ENCODE measurements at regions not wholly inside any gene's neighbourhood (a gene's known extent, or its start where the extent isn't known, plus 50 kb on each side); places are given as distances from the start of the nearest gene placed in this dataset.
"Not testable (repeated sequence)": the region's sequence is repeated elsewhere in the genome, so short reads cannot be mapped to it uniquely, and the experiment has no call there.

GRCh38 chr14:89473569-89473968 is 56.5 kb upstream of the FOXN3 start:
- no peak overlapping the region for H3K4me3 Mint-ChIP-seq (ENCODE audit: low read depth)
- H3K27me3 Mint-ChIP-seq (ENCODE audit: low read depth): no peaks in the 10 kb centered on the region
- H3K4me1 Mint-ChIP-seq (ENCODE audit: low read depth): peaks cover 14% of the 10 kb centered on the region
- no peak overlapping the region for H3K27ac Mint-ChIP-seq
- no peak for DNase-seq (ENCODE audit: low spot score)
- no peaks in the 10 kb centered on the region for H3K9me3 Mint-ChIP-seq
- H3K36me3 Mint-ChIP-seq (ENCODE audit: low read depth): peaks cover 38% of the 10 kb centered on the region
- intact Hi-C loops (cut with micrococcal nuclease): no loop called here

- no peak for DNase-seq (ENCODE audit: low spot score)
- intact Hi-C loops (cut with micrococcal nuclease): no loop called here
- Mint-ChIP-seq H3K27ac (no peak overlapping the region), H3K4me3 (ENCODE audit: low read depth) (no peak overlapping the region), H3K36me3 (ENCODE audit: low read depth) (peaks cover 47% of the 10 kb centered on the region), H3K27me3 (ENCODE audit: low read depth) (no peaks in the 10 kb centered on the region), H3K4me1 (ENCODE audit: low read depth) (peaks cover 17% of the 10 kb centered on the region), H3K9me3 (peaks cover 5% of the 10 kb centered on the region)
Measured at GRCh38 chr14:89470401-89470800, 53.4 kb upstream of the FOXN3 start.

DNA sequence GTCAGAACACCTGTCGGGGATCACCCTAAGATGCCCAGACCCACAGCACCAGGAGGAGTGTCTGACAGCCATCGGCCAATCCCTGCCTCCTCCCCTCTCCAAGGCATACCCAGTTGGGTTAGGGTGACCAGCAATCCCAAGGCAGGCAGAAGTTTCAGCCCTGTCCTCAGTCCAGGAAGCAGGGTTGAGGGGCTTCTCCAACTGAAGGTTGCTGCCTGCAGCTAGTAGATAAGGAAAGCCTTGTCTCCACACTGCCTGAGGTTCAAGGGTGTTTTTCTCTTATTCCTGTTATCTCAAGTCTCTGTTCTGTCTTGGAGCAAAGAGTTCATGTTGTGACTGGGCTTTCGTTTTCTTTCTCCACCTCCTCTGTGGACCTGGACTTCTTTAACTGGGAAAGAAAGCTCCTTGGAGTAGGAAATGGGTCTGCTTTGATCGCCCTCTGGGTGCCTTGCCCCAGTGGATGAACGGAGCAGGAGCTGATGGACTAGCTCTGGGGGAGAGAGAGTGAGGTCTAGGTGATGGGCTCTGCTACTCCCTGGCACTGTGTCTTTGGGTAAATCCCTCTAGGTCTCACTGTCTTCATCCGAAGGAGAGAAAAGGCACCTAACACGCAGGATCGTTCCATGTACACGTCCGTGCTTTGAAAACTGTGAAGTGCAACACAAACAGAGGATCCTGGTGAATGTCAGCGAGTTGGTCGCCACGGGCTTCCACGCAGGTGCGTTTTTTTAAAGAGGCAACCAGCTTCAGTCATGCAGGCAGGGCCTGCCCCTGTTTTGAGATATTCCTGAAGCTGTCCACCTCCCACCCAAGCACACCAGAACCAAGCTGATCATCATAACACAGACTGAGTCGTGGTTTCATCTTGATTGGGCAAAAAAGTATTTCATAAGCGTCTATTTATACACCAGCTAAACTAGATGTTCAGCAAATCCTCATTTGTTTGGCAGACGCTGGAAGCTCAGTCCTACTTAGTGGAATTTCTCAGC is 52.5 kb upstream of the FOXN3 start:
- Mint-ChIP-seq H3K4me3 (ENCODE audit: low read depth) (no peak overlapping the region), H3K27me3 (ENCODE audit: low read depth) (no peaks in the 10 kb centered on the region), H3K9me3 (peaks cover 5% of the 10 kb centered on the region), H3K27ac (no peak overlapping the region), H3K4me1 (ENCODE audit: low read depth) (peaks cover 17% of the 10 kb centered on the region), H3K36me3 (ENCODE audit: low read depth) (peaks cover 54% of the 10 kb centered on the region)
- DNase-seq (ENCODE audit: low spot score): no peak
- intact Hi-C loops (cut with micrococcal nuclease): no loop called here

- DNase-seq (ENCODE audit: low spot score): no peak
- no peak overlapping the region for H3K4me3 Mint-ChIP-seq (ENCODE audit: low read depth)
- H3K9me3 Mint-ChIP-seq: peaks cover 5% of the 10 kb centered on the region
- no peak overlapping the region for H3K27ac Mint-ChIP-seq
- no peaks in the 10 kb centered on the region for H3K27me3 Mint-ChIP-seq (ENCODE audit: low read depth)
- intact Hi-C loops (cut with micrococcal nuclease): no loop called here
- peaks cover 49% of the 10 kb centered on the region for H3K36me3 Mint-ChIP-seq (ENCODE audit: low read depth)
- H3K4me1 Mint-ChIP-seq (ENCODE audit: low read depth): peaks cover 17% of the 10 kb centered on the region
Measured at GRCh38 chr14:89468566-89468965, 51.5 kb upstream of the FOXN3 start.

DNA sequence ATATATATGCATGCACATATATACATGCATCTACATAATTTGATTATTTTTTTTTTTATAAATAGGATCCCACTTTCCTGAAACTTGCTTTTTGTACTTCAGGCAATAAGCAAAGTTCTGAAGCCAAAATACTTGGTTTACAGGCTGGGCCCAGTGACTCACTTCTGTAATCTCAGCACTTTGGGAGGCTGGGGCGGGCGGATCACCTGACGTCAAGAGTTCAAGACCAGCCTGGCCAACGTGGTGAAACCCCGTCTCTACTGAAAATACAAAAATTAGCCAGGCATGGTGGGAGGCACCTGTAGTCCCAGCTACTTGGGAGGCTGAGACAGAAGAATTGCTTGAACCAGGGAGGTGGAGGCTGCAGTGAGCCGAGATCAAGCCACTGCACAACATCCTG is 51.0 kb upstream of the FOXN3 start:
- H3K27me3 Mint-ChIP-seq (ENCODE audit: low read depth); H3K4me3 Mint-ChIP-seq (ENCODE audit: low read depth); H3K9me3 Mint-ChIP-seq; intact Hi-C loops (cut with micrococcal nuclease); DNase-seq (ENCODE audit: low spot score); H3K27ac Mint-ChIP-seq: not testable (repeated sequence)
- peaks cover 17% of the 10 kb centered on the region for H3K4me1 Mint-ChIP-seq (ENCODE audit: low read depth)
- H3K36me3 Mint-ChIP-seq (ENCODE audit: low read depth): peaks cover 47% of the 10 kb centered on the region

DNA sequence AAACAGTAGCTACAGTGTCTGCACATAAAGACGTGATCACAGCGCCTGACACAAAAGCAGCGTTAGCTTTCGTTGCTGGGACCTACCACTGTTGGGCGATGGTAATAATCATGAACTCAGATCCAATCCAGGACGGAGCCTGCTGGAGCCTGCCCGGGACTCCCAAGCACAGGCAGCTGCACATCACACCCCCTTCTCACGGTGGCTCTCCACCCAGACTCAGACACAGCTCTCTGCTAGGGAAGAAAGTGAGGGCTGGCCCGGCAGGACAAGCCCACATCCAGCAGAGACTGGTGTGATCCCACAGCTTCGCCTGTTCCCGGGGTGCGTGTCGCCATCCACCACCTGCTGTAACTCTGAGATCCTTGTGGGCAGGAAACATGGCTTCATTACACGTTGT is 49.9 kb upstream of the FOXN3 start:
- H3K27me3 Mint-ChIP-seq (ENCODE audit: low read depth): no peaks in the 10 kb centered on the region
- peaks cover 47% of the 10 kb centered on the region for H3K36me3 Mint-ChIP-seq (ENCODE audit: low read depth)
- no peak overlapping the region for H3K4me3 Mint-ChIP-seq (ENCODE audit: low read depth)
- peak overlapping the region; percentile 31 for H3K27ac Mint-ChIP-seq
- intact Hi-C loops (cut with micrococcal nuclease): no loop called here
- DNase-seq (ENCODE audit: low spot score): no peak
- H3K9me3 Mint-ChIP-seq: peaks cover 5% of the 10 kb centered on the region
- peaks cover 17% of the 10 kb centered on the region for H3K4me1 Mint-ChIP-seq (ENCODE audit: low read depth)
